T1000 (cell line): ENCODE measurements at regions not wholly inside any gene's neighbourhood (a gene's known extent, or its start where the extent isn't known, plus 50 kb on each side); places are given as distances from the start of the nearest gene placed in this dataset.

Experiments used
- DNase-seq: peaks from one replicate; lab custom pipeline; 2025; ENCODE audit warnings: mixed read lengths; lab: John Stamatoyannopoulos, UW

DNA sequence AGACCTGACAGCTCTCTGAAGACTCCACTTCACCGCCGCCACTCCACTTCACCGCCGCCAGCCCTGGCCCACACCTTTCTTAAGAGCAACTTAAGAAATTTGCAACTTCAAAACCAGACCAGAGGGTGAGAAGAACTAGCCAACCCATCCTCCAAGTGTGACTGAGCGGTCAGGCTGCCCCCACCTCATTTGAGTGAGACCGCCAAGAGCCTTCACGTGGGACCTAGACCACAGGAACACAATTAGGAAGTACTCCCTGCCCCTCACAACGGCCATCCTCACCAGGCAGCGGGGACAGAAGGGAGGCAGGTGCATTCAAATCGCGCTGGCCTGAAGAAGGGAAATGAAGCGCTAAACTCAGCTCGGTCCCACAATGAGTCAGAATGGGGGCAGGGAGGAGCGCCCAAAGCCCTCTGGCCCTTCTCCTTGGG lies 156.8 kb upstream of the BCL6 start:
- no peak for DNase-seq

DNA sequence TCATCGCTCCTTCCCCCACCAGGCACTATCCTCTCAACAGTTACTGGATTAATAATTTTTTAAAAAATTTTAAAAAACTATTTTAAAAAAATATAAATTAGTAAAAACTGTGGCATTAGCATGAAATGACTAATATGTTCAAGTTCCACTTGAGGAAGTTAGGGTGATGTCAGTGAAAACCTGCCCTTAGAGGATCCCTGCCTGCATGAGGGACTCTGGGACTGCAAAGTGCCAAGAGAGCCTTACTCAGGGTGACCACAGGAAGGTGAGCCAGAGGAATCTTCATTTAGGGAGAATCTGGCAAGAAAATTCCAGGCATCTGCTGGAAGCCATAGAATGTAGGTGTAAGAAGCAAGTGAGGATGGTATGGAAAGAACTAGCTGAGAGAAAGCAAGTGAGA lies 157.7 kb upstream of the BCL6 start:
- no peak for DNase-seq

DNA sequence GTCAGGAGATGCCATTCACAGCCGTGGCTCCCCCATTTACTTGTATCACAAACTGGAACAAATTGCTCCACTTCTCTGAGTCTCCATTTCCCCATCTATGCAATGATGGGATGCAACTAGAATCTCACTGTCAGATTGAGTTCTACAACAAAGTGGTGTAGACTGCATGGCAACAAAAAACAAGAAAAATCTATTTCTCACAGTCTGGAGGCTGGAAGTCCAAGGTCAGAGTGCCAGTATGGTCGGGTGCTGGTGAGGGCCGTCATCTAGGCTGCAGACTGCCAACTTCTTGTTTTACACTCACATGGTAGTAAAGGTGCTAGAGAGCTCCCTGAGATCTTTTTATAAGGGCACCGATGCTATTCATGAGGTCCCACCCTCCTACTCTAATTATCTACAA lies 158.4 kb upstream of the BCL6 start:
- DNase-seq = no peak

DNA sequence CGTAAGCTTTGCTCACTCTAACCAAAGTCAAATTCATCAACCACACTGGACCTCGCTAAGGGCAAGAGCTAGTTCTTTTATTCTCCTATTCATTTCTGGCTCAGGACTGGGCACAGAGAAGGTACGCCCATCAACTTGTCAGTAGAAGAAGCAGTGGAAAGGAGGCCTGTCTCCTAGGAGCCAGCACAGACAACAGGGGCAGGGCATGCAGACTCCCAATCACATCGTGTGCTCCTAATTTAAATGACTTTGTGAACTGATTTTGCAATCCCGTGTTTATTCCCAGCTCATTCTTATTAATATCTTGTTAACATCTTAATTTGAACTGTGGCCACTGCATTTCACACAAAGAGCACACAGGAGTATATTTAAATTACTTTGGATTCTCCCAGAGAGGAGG lies 161.1 kb upstream of the BCL6 start:
- no peak for DNase-seq

DNA sequence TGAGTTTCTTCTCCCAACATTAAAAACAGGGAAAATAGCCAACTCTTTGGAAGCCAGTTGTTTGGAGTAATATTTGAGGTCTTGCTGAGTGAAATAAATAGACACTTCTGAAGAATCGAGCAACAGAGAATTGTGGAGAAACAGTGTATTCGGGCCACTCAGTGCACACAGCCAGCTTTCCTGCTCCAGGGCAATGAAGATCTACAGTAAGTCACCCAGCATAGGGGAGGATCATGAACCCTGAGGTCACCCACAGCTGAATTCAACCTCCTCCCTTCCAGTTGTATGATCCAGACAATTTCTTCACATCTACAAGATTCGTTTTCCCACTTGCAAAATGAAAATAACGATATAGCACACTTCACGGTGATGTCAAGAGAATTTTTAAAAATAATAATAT lies 161.7 kb upstream of the BCL6 start:
- DNase-seq = no peak

DNA sequence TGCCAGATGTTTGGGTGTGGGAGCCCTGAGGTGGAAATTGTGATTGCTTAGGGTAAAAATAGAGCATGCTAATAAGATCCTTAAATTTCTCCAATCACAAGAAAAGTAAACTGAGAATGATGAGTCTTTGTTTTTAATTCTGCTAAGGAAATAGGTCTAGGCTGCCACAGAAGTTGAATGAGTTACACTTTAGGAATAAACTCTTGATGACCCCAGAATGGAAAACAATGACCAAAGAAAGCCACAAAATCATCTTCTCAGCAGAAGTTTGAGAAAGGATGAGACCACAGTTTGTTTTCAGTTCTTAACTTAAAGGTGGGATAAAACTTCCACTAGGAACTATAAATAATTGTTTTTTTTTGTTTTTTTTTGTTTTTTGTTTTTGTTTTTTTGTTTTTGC lies 164.6 kb upstream of the BCL6 start:
- DNase-seq = no peak

DNA sequence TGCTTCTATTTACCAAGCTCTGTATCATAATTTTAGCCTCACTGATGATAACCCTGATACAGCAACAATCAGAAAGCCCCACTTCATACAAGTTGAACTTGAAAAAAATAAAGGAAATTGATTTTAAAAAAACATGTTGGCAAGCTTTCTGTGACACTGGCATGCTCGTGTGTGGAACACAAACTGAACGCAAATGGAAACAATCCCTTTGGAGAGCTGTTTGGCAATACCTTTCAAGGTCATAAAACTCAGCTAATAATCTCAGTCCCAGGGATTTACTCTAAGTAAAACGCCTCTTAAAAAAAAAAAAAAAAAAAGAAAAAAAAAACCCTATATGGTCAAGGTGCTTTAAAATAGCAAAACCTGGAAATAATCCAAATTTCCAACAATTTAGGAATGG lies 166.7 kb upstream of the BCL6 start:
- DNase-seq = no peak

DNA sequence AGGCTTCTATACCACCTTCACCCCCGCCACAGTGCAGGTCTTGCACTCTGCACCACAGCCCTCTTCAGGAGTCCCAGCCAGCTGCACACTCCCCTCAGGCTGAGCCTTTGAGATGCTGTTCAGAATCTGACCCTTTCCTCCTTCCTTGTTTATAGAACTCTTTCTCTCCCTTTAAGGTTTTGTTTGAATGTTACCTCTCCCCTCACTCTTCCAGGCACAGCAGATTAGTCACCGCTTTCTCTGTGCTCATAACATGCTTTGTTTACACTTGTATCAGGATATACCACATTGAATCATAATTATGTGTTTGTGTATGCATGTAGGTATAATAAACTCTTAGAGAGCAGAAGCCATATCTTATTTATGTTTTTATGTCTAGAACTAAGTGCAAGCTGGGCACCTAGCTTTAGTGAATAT lies 168.4 kb upstream of the BCL6 start:
- DNase-seq = no peak

DNA sequence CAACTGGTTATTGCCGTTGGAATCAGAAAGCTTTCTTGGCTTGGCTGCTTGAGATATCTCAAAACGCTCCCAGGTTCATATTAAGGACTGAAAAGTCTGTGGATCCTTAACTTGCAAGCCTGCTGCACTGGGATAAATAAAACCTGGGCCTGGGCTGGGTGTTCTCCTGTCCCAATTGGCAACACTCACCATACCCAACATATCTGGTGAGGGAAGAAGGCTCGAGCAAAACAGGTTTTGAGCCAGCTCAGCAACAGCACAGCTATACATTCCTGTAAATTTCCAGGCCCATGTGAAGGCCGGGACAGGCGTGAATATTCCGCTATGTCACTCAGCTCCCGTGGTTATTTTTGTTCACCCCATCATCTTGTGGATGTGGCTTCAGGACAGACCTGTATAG lies 169.0 kb upstream of the BCL6 start:
- no peak for DNase-seq

DNA sequence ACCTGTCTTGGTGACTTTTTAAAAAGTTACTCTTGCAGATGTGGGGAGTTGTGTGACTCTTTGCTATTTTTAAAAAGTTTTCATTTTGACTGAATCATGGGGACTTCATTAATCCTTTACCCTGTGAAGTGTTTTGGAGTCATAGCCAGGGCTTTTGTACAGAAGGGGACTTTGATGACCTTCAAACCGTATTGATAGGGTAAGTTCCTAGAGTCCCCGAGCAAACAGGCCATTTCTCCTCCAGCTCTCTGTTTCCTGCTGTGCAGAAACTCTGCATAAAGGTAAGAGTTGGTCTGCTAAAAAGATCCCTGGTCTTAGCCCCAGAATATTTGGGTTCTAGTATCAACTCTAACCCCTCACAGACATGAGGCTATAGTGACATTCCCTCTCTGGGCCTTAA lies 170.8 kb upstream of the BCL6 start:
- no peak for DNase-seq

DNA sequence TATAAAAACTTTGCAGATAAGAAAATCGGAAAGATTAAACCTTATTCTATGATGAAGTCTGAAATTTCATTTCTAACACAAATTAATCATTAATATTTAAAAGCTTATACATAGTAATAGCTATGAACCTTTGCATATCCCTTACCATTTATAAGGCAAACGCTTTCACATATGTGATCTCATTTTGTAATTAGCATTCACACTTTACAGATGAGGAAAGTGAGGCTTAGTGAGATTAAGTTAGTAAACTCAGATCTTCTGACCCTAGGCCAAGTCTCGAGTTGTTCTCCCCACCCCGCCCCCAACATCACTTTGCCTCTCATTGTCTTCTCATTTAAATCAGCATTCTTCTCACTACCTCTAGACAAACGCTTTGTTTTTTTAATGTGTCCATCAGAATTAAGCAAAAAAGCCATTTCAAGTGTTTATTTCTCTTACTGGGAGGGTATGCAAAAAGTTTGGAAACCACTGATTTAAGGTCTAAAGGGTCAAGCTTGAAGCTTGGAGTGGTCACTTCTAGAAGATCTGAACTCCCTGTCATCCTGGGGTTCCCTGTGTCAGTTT lies 172.9 kb upstream of the BCL6 start:
- no peak for DNase-seq

DNA sequence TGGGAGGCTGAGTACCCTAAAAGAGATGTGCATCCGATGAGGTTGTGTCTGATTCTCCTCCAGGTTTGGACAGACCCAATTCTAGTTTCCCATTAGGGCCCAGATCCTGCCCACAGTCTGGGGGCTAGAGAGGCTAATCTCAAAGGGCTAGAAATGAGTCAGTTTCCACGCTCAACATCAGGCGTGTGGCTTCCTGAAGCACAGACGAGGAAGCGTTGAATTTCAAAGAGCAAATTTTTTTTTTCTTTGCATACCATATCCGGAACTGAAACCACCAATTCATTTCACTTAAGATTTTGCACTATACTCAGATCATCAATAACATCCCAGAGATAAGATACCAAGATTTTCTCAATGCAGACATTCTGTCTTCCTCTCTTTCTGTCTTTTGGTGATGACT lies 173.8 kb upstream of the BCL6 start:
- no peak for DNase-seq

DNA sequence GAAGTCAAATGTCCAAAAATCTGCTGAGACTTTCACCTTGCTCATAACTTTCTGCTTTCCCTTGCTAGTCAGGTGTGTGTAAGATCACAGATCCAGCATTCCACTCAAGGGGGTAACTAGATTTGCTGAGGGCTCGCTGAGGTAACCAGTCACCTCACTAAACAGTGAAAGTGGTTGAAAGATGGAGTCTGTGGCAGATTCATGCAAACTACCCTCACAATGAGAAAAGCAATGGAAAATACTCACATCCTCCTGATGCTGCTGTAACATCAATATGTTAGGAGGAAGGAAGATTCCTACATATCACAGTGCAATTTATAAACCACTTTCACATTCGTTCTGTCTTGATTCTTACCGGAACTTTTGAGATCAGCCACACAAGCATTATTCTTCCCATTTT lies 174.3 kb upstream of the BCL6 start:
- DNase-seq = no peak

DNA sequence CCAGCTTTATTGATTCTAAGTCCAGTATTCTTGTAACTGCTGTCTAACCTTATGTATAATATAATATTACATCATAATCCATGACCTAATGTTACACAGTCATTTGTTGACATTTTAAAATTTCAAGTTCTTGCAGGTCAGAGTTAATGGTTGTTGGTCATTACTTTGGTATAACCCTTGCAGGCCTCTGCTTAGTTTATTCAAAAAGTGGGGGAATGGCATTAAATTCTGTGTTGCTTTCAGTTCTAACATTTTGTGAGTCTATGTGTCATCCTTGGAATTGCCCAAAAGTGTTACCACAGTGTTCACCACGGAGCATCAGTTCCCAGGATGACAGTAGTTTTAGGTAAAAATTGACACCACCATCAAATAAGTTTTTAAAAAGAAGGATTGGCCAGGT lies 174.8 kb upstream of the BCL6 start:
- no peak for DNase-seq

DNA sequence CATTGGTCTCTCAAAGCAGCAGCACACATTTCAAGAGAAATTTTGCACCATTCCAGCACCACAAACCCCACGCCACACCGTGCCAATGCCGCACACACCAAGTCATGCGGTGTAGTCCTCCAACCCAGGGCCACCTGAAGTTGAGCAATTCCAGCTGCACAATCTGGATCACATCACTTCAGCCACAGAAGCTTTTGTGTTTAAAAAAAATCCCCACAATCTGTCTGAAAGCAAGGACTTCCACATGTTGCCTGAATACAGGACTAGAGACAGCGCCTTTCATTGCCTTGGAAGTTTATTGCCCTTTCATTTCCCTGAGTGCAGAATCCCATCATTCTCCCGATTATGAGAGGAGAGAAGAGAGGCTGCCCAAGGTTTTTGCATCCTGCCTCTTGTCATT lies 175.6 kb upstream of the BCL6 start:
- DNase-seq = no peak

DNA sequence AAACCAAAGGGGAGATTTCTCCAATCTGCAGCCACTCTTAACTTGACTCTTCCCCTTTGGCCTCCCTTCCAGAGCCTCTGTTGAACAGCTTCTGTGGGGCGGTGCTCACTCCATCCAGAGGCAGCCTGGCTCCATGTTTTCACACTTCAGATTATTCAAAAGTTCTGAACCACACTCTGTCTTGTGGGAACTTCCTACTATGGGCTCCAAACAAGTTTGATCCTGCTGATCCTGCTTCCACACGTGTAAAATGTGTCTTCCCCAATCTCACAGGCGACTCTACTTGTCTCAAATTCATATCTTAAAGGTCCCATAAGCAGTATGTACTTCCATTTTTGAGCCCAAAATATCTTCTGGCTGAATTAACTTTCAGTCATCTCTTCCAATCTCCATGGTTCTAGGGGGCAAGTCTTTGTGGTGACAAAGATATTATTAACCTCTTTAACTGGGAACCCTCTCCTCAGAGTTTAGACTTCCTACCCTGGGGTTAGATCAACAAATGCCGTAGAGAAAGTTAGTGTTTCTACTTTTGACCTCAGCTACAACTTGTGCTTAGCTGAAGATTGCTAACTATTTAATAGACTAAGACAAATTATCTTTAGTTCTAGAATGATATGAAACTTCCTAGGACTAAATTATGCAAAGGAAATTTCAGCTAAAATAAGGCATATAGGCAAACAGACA lies 176.3 kb upstream of the BCL6 start:
- DNase-seq = no peak

DNA sequence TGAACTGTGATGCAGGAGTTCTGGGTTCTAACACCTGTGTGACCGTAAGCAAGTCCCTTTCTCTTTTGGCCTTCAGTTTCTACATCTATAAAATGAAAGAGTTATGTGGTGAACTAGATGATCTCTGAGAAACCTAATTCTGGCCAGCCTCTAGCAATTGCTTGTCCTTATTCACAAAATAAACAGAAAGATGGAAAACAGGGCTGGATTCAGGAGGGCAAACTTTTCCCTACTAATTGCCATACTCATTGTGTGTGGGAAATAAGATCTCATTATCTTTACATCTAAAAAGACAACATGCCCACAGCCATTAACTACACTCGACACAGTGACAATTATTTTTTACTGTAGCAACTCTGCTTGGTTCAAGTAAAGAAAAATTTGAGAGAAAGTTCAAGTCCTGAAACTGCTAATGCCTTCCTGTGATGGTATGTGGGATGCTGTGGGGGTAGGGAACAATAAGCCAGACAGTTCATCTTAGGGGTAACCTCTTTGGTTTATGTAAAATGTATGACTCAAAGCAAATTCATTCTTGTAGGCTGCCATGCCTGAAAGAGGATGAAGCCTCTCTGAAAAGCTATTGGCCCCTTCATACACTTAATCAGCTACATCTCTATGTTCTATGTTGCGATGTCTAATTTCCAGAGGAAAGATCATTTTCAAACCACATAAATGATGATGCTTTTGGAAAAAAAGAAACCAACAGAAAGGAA lies 177.6 kb upstream of the BCL6 start:
- no peak for DNase-seq

DNA sequence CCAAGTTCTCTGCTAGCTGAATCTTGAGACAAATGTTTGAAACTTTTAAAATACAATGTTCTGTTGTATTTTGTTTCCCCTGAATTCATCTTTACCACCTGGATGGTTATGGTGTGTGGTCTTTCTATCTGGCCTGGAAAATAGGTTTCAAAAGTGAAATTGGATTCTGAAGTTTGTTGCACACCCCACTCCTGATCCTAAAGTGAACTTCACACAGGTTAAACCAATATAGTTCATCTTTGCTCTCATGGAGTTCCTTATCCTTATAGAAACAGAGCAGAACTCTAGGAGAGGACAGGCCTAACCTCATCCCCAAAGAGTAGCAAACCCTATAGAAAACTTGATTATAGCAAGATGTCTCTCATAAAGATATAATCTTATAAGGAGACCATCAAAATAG lies 179.4 kb upstream of the BCL6 start:
- no peak for DNase-seq

DNA sequence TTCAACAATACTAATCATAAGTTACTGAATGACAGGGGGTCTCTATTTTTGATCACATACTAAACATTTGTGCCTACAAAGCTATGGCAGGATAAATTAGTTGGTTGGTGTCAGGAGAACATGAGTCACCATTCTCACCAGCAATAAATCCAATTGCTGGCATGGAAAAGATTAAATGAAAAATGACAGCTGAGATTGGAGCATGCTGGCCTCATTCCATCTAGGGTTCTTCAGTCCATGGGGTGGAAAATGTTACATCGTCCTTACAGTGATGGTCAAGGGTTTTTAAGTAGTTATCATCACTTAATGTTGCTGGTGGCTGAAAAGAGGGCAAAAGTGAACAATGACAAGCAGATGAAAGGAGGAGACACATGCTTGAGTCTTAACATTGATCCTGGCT lies 180.1 kb upstream of the BCL6 start:
- no peak for DNase-seq

DNA sequence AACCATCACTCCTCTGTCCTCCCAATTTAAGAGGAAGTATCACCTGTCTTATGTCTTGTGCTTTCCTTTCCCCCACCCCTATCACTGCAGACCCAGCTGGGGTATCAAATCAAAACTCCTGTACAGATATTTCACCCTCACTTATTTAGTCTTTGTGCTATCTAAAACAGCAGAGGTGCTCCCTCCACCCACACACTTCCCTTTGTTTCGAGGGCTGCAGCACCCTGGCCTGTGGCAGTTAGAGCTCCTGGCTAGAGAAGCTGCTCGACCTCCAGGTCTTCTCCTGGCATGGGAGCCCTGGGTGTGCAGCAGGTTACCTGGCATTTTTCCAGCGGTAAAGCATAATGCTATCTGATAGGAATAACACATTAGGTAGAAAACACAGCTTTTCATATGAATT lies 181.4 kb upstream of the BCL6 start:
- DNase-seq = no peak

DNA sequence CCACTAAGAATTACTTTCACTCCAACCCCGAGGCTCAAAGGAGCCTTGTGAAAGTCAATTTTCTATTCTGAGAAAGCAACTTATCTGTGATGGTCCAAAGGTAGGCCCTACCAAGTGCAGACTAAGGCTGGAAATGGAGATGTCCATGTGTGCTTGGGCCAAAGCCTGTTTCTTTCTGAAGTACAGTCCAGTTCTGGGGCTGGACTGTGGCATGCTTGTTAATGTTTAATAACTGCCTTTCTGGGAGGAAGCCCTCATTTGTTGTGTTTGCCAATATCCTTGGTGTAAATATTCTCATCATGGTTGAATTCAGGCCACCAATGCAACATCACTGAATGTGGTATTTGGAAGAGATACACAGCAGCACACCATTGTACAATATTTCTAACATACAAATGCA lies 182.3 kb upstream of the BCL6 start:
- DNase-seq = no peak

DNA sequence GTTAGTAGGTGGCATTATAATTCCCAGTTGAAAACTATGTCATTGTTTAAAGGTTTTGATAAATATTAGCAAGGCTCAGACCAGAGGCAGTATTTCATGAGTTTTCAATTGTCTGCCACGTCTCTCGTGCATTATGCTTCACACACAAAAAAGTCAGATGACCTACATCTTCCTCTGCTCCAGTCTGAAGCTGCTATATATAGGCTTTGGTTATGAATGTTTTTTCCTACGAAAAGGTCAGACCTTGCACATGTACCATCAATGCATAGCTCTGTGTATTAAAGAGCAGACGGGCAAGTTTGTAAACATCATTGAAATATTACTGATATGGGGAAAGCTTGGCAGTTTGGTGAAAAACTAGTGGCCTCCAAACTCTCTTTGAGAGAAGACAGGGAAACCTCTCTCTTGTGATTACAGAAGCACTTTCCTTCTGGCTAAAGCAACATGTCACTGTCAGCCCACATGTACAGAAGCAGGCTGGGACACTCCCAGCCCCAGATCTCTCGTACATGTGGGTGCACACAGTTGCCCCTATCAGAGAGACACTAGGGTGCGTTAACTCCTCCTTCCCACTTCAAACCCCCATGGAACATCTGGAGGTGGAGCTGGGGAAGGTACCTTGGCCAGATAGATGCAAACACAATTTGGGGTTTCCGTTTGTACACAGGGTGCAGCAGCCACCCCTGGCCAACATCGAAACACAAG lies 184.0 kb upstream of the BCL6 start:
- no peak for DNase-seq

DNA sequence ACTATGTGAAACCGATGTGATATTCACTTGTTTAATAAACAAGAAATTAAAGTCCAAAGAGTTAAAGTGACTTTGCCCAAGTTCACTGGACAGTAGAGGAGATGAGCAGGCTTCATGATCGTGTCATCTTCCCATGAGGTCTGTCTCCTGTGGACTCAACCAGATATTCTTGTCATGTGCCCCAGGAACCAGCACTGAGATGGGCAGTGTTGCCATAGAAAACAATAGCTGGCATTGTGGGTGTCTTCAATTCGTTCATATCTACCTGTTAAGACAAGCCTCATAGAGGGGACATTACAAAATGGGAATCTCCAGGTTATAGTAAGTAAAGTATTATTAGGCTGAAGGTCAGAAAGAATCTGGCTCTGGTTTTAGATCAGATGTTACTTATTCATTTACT lies 184.8 kb upstream of the BCL6 start:
- DNase-seq = no peak
